Hematopoietic multipotent progenitor cell treated with erythropoietin and hydrocortisone succinate and interleukin-3 and kit ligand, for 15 days (in vitro differentiated cells): ENCODE measurements at regions not wholly inside any gene's neighbourhood (a gene's known extent, or its start where the extent isn't known, plus 50 kb on each side); places are given as distances from the start of the nearest gene placed in this dataset.
"Not testable (repeated sequence)": the region's sequence is repeated elsewhere in the genome, so short reads cannot be mapped to it uniquely, and the experiment has no call there.

Source experiments
- DNase-seq: peaks from one replicate; pipeline ENCODE4 v3.0.0-alpha.2; 2015; ENCODE audit warnings: low spot score

DNA sequence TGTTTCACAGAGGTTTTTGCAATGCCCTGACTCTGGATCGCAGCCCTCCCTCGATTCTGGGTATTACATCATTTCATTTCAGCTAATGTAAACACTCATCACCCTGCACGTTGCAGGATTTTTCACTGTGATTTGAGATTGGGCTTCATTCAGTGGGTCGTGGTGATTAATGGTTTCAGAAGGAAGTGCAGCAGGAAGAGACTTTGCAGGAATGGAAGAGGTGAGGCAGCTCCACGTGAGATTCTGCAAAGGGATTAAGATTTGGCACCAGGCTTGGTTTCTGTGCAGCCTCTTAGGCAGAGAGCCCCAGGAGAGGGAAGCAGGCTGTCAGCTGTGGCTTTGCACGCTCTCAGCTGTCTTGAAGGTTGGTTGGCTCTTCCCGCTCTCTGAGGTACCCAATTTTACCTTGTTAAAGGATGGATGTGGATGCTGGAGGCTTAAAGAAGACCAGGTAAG, 95.2 kb downstream of the PLCE1 start:
- no peak for DNase-seq

DNA sequence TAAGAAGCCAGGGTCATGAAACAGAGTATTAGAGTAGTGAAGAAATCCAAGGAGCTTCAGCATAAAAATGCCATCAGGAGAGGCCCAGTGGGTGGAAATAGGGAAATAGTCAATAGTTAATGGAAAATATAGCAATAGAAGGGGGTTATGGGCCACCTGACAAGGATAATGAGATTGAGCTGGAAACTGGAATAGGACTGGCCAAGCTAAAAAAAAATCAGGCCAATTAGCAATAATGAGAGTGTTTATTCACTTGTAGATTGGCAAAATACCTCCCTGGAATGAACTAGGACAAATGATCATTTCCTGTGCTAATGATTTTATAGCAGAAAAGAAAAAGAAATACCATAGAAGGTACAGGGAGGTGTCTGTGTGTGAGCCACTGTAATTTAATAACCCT, 97.9 kb downstream of the PLCE1 start:
- DNase-seq, result no peak

GRCh38 chr10:94092848-94093247, 99.1 kb downstream of the PLCE1 start:
- no peak for DNase-seq

DNA sequence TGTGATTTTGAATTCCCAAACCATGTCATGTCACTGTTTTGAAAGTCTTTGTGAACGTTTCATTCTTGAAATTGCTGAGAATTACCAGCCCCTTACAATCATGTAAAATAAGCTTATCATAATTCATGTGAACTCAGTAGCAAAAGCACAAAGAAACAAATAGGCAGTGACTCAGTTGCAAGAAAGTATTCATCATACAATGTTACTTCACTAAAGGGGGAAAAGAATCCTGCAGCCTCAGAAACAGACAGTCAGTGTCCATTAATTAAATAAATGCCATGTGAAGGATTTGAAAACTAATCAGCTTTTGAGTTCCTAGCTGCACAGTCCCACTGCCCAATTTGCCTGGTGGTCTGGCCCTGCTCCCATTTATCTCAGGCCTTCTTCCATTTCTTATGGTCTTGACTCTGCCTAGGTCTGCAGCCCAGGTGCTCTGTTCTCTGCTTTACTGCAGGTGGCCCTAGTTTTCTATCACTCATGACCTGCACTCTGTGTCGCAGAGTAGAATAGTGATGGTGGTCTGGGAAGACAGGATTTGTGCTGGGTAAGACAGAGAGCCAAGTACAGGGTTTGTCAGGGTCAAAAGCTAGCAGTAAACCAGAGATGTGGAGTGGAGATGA, 99.7 kb downstream of the PLCE1 start:
- no peak for DNase-seq

DNA sequence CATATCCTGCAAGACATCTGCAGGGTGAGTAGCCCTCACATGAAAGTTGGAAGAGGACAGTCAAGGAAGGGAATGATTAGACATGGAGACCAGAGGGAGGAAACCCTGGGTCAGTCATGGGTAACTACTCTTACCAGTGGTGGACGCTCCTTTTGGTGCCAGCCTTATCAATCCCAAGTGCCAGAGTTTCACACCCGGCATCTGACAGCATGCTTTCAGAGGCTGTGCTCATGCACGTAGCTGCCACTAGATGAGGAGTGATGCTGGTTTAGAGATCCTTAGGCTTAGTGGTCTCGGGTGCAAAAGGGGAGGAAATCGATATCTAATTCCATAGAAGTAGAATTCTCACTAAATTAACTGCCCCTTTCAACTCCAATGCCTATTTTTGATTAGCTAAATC, 100.8 kb downstream of the PLCE1 start:
- DNase-seq, result no peak

DNA sequence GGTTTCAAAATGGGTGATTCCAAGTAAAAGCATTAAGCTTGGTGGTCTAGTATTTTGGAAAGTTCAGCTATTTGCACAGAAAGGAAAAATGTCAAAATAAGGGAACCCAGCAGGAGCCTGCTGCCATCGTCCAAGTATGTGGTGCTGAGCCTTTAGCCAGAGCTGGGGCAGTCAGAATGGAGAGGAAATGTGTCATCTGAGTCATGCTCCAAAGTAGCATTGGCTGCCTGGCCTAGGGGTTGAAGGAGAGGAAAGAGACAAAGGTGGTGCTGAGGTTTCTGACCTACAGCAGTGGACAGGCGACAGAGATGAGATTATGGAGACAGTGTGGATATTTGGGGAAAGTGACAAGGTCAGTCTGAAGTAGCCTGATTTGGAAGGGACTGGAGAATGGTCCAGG, 103.9 kb downstream of the PLCE1 start:
- no peak for DNase-seq

DNA sequence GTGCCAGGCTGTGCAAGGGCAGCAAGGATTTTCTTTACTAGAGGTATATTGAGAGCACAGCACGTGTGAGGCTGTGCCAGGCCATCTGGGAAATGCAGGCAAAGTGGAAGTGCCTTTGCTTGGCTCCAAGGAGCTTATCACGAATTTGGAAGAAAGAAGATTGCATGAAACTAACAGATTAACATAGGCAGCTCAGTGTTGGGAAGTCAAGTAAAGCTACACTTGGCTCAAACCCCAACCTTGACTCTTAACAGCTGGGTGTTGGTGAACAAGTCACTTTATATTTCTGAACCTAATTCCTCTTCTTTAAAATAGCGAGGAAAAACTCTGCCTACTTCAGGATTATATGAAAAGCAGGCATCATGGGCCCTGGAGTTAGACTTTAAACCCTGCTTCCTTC, 105.2 kb downstream of the PLCE1 start:
- no peak for DNase-seq

- no peak for DNase-seq
These were observed 108.2 kb downstream of the PLCE1 start for GRCh38 chr10:94101894-94102293.

DNA sequence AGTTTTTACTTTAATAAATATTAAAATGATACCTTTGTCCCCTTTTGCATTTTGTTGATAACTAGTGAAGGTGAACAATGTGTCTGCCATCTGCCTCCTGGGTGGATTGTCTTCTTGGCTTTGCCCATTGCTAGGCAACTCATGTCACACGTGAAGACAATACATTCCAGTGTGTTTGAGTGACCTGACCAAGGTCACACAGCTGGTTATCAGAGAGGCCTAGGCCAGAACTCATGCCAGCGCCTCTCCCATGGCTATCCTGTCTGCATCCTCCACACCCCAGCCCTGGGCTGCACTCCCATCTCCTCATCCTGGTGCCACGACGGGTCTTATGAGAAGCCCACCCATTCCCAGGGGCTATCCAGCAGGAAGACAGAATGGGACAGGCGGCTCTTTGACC, 108.7 kb downstream of the PLCE1 start:
- no peak for DNase-seq

GRCh38 chr10:94103192-94103591, 109.5 kb downstream of the PLCE1 start:
- no peak for DNase-seq

- no peak for DNase-seq
These were observed 110.1 kb downstream of the PLCE1 start for GRCh38 chr10:94103801-94104221.

- no peak for DNase-seq
These were observed 110.7 kb downstream of the PLCE1 start for GRCh38 chr10:94104316-94105000.

- no peak for DNase-seq
These were observed 111.5 kb downstream of the PLCE1 start for GRCh38 chr10:94105226-94105625.

DNA sequence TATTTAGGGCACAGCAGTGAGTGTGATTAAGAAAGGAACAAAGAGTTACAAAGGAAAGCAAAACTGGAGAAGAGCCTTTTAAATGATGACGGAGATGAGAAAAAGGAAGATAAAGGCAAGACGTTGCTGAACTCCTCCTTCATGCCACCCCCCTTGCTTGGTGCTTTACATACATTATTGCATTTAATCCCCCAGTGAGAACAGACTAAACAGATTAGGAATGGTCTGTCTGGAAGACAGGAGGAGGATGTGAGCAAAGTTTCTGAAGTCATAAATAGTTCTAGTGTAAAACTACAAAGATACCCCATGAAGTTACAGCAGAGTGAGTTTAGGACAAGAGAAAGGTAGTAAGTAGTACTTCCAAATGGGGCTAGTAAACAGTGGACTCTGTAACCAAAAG, 113.5 kb downstream of the PLCE1 start:
- no peak for DNase-seq

- no peak for DNase-seq
These were observed 114.5 kb downstream of the PLCE1 start for GRCh38 chr10:94108200-94108599.

DNA sequence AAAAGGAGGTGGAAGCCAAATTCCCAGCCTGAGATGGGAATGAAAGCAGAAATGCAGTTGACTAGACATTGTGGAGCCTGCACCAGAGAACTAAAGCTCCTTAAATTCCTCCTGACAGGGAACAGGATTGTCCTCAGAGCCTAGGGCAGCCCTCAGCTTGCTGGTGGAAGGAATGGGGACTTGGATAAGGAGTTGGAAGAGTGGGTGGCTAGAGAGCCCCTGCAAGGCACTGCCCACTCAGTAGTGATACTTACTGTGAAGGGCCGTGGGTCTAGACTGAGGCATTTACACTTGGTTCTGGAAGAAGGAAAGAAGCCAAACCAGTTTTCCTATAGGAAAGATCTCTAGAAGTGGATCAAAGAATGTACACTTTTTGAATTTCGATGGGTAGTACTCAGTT, 117.6 kb downstream of the PLCE1 start:
- DNase-seq, result no peak

DNA sequence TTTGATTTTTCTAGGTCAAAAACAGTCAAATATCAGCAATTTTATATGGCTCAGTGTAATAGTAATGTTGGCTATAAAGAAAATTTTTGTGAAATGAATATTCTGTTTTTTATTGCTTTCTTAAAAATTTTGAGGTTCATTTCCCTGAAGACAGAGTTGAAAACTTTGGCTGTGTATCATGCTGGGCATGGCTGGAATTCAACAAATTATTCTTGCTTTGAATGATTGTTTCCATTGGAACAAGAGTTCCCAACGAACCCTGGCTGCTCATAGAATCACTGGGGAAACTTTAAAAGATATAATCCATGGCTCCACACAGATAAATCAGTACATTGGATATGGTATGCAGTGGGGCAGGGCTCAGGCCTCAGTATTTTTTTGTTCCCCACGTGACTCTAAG, 118.6 kb downstream of the PLCE1 start:
- no peak for DNase-seq

- no peak for DNase-seq
These were observed 122.0 kb downstream of the PLCE1 start for GRCh38 chr10:94115725-94116124.

DNA sequence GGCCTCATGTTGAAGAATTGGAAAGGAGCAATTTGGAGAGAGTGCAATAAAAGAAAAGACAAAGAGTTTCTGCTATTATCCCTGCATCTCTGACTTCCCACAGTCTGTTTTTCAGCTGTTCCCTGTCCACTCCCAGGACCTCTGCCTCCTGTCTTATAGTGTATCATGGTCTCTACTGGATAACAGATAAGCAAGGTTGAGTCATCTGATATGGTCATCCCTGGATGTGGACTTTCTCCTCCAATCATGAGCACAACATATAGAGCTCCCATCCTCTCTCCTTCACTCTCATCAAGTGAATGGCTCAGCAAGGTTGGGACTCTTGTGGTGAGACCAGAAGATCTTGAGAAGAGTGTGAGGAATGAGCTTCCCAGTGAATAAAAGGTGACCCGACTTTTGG, 123.1 kb downstream of the PLCE1 start:
- DNase-seq, result no peak

- DNase-seq, result no peak
These were observed 128.5 kb downstream of the PLCE1 start for GRCh38 chr10:94122211-94122610.

- DNase-seq, result no peak
These were observed 129.7 kb downstream of the PLCE1 start for GRCh38 chr10:94123258-94123995.

DNA sequence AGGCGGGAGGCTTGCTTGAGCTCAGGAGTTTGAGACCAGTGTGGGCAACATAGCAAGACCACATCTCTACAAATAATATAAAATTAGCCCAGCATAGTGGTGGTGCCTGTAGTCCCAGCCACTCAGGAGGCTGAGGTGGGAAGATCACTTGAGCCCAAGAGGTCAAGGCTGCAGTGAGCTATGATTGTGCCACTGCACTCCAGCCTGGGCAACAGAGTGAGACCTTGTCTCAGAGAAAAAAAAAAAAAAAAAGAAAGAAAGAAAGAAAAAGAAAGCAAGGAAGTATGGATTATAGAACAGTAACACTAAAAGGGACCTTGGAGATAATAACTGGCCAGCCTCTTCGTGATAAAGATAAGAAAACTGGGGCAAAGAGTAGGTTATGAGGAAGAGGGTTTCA, 130.4 kb downstream of the PLCE1 start:
- DNase-seq, result not testable (repeated sequence)

- not testable (repeated sequence) for DNase-seq
These were observed 131.5 kb downstream of the PLCE1 start for GRCh38 chr10:94125268-94125667.
